Sigmoid colon (tissue), 6 donors: ENCODE measurements at regions not wholly inside any gene's neighbourhood (a gene's known extent, or its start where the extent isn't known, plus 50 kb on each side); places are given as distances from the start of the nearest gene placed in this dataset.

Experiments
- DNase-seq: peaks from one replicate; pipeline ENCODE4 v3.0.0-alpha.2; 2019
- H3K27ac ChIP-seq, 4 donors: fragments of 200-600 bp; sonication (generic); one replicate each; pipeline ENCODE4 v1.5.1; 2016 to 2019; ENCODE audit warnings: mild to moderate bottlenecking in 1 of 4
- H3K27me3 ChIP-seq, 3 donors: fragments of 200-600 bp; sonication (generic); one replicate each; pipeline ENCODE4 v1.5.1; 2019; ENCODE audit warnings: mild to moderate bottlenecking in 1 of 3
- H3K36me3 ChIP-seq, 4 donors: fragments of 200-600 bp; sonication (generic); one replicate each; pipeline ENCODE4 v1.5.1; 2016 to 2019
- H3K4me1 ChIP-seq, 4 donors: fragments of 200-600 bp; sonication (generic); one replicate each; pipeline ENCODE4 v1.5.1; 2017 to 2019
- H3K4me3 ChIP-seq, 4 donors: fragments of 200-600 bp; sonication (generic); one replicate each; pipeline ENCODE4 v1.5.1; 2017 to 2019; ENCODE audit warnings: mild to moderate bottlenecking in 2 of 4, moderate library complexity in 1 of 4
- H3K9me3 ChIP-seq, 4 donors: fragments of 200-600 bp in 3 of 4; sonication (generic) in 3 of 4; one replicate each; pipeline versions ENCODE4 v1.5.1 to v1.6.1; 2013 to 2019
- EP300 ChIP-seq, 4 donors: sonication (generic); formaldehyde crosslinking; IDR thresholded peaks; one replicate each; pipeline ENCODE4 v1.6.1; 2017; ENCODE audit warnings: antibody characterized with exemption in 4 of 4
- POLR2A ChIP-seq, 2 donors: fragments of 450-650 bp; IDR thresholded peaks; one replicate each; pipeline ENCODE4 v1.6.1; 2016; ENCODE audit warnings: antibody characterized with exemption in 2 of 2, mild to moderate bottlenecking in 2 of 2, moderate library complexity in 2 of 2
- POLR2AphosphoS5 ChIP-seq, 4 donors: sonication (generic); formaldehyde crosslinking; IDR thresholded peaks; one replicate each; pipeline ENCODE4 v1.6.1; 2017; ENCODE audit warnings: antibody characterized with exemption in 4 of 4
- WGBS, 2 donors: extraction: QIAGEN DNeasy Blood & Tissue Kit; methylation state at CpG; one replicate each; pipeline ENCODE4 v1.1.7; 2013; 5-methylcytosine and 5-hydroxymethylcytosine counted together
- intact Hi-C: fragments of 100-400 bp; cut with DNase I; formaldehyde crosslinking; loops from one replicate; pipeline ENCODE4 v1.15.1; 2023
- TF ChIP-seq, protein P1 (sequence below), 4 experiments: fragments of 450-650 bp in 3 of 4; fragments of 200-600 bp in 1 of 4; IDR thresholded peaks; one replicate each; pipeline ENCODE4 v1.5.1; 2016 to 2019; ENCODE audit warnings: antibody characterized with exemption in 4 of 4, mild to moderate bottlenecking in 3 of 4, moderate library complexity in 2 of 4
- donor health status: healthy with polysubstance abuse.
- donor health status: healthy.

DNA sequence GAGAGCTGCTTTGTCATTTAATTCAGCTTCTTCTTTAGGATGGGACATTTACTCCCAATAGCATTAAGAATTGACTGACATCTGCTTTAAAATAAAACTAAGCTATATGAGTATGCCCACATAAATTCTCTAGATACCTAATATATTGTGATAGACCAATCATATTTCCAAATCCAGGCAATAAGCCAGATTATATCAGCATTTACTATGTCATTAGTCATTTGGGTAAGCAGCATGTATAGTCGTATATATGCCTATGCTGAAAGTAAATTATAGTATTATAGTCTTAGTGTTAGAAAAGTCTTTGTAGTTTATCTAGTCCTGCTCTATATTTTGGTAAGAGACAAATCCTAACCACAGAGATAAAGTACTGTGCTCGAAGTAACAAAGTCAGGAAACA lies 958.1 kb downstream of the KCNJ2 start:
- H3K27ac ChIP-seq = no peak overlapping the region
- intact Hi-C loops = no loop called here
- no peak overlapping the region for H3K4me3 ChIP-seq
- H3K36me3 ChIP-seq = no peaks in the 10 kb centered on the region
- H3K9me3 ChIP-seq = no peaks in the 10 kb centered on the region
- H3K4me1 ChIP-seq = no peaks in the 10 kb centered on the region
- WGBS, 2 donors = 67 to 87% methylated on average over 2 of the region's 2 CpGs
- TF ChIP-seq POLR2AphosphoS5 (IDR thresholded peaks at IDR 0.05) (no peak), EP300 (IDR thresholded peaks at IDR 0.05) (no peak), POLR2A (IDR thresholded peaks at IDR 0.05) (no peak)
- TF ChIP-seq, protein P1, sequence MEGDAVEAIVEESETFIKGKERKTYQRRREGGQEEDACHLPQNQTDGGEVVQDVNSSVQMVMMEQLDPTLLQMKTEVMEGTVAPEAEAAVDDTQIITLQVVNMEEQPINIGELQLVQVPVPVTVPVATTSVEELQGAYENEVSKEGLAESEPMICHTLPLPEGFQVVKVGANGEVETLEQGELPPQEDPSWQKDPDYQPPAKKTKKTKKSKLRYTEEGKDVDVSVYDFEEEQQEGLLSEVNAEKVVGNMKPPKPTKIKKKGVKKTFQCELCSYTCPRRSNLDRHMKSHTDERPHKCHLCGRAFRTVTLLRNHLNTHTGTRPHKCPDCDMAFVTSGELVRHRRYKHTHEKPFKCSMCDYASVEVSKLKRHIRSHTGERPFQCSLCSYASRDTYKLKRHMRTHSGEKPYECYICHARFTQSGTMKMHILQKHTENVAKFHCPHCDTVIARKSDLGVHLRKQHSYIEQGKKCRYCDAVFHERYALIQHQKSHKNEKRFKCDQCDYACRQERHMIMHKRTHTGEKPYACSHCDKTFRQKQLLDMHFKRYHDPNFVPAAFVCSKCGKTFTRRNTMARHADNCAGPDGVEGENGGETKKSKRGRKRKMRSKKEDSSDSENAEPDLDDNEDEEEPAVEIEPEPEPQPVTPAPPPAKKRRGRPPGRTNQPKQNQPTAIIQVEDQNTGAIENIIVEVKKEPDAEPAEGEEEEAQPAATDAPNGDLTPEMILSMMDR (IDR thresholded peaks at IDR 0.05) = no peak
- DNase-seq = no peak
- H3K27me3 ChIP-seq = no peaks in the 10 kb centered on the region

DNA sequence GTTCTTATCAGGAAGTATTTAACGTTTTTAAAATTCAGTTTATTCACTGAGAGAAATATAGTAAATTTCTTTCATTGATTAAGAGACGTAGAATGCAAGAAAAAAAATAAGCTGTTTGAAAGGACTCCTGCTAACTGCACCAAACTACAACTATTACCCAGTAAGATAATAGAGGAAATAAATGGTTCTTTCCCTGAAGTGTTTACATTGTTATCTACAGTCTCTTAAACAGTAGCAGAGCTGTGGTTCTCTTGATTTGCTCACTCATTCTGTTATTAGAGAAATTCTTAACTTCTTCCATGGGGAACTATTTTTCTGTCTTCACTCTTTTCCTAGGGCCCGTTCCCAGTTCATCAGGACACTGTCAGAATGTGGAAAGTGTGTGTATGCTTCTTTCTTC lies 973.0 kb downstream of the KCNJ2 start:
- no peak overlapping the region for H3K27ac ChIP-seq
- no peak for DNase-seq
- TF ChIP-seq, protein P1 (IDR thresholded peaks at IDR 0.05) = no peak
- no peak for TF ChIP-seq POLR2AphosphoS5 (IDR thresholded peaks at IDR 0.05)
- no peak for TF ChIP-seq POLR2A (IDR thresholded peaks at IDR 0.05)
- no peak for TF ChIP-seq EP300 (IDR thresholded peaks at IDR 0.05)
- no peaks in the 10 kb centered on the region for H3K36me3 ChIP-seq
- intact Hi-C loops = no loop called here
- H3K4me3 ChIP-seq = no peak overlapping the region
- H3K27me3 ChIP-seq = no peaks in the 10 kb centered on the region
- no peaks in the 10 kb centered on the region for H3K9me3 ChIP-seq
- peaks cover 0 to 4% (median 0%) of the 10 kb centered on the region in 4 donors for H3K4me1 ChIP-seq
- 47 to 53% methylated on average over 3 of the region's 3 CpGs for WGBS, 2 donors

DNA sequence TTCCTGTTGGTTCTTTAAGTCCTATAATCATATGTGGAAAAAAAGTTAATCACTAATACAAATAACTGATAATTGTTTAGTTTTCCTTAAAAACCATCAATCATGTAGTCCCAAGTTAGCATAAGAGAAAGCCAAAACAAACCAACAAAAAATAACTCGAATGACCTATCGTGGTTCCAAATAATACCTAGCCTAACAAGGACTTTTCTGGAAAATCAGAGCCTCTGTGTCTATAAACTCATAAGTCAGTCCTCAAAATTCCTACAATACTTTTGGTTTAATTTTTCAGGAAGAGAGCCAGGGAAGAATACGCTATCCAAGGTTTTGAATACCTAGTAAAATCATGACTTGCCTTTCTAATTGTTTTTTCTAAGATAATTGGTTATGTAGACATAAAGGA lies 975.3 kb upstream of the SOX9 start:
- no peaks in the 10 kb centered on the region for H3K36me3 ChIP-seq
- TF ChIP-seq, protein P1 (IDR thresholded peaks at IDR 0.05) = no peak
- TF ChIP-seq POLR2A (IDR thresholded peaks at IDR 0.05) (no peak), EP300 (IDR thresholded peaks at IDR 0.05) (no peak), POLR2AphosphoS5 (IDR thresholded peaks at IDR 0.05) (no peak)
- intact Hi-C loops = no loop called here
- no peak overlapping the region for H3K4me3 ChIP-seq
- 88 to 95% methylated on average over 3 of the region's 3 CpGs for WGBS, 2 donors
- H3K4me1 ChIP-seq = peaks cover 0 to 4% (median 0%) of the 10 kb centered on the region in 4 donors
- no peak for DNase-seq
- H3K27ac ChIP-seq = no peak overlapping the region
- H3K27me3 ChIP-seq = no peaks in the 10 kb centered on the region
- H3K9me3 ChIP-seq = no peaks in the 10 kb centered on the region

DNA sequence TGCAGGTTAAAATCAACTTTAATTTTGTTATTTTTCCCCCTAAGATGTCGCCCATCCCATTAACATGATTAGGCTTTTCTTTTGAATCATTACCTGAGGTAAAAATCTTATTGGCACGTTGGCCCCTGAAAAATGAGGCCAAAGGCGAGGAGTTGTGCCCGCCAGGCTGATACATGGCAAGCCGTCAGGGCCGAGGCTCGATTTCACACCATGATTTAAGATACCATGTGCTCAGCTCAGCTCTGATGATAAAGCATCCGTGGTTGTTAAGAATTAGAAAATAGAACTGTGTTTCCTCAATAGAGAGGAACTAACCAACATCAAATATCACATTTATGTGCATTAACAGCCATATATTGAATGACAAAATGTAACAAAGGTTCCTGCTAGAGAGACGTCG lies 972.9 kb upstream of the SOX9 start:
- 84 to 87% methylated on average over 10 of the region's 10 CpGs for WGBS, 2 donors
- TF ChIP-seq POLR2AphosphoS5 (IDR thresholded peaks at IDR 0.05) = no peak
- TF ChIP-seq, protein P1 (IDR thresholded peaks at IDR 0.05) = no peak
- no peak for TF ChIP-seq EP300 (IDR thresholded peaks at IDR 0.05)
- no peak for TF ChIP-seq POLR2A (IDR thresholded peaks at IDR 0.05)
- H3K36me3 ChIP-seq = no peaks in the 10 kb centered on the region
- no peak for DNase-seq
- no peak overlapping the region for H3K27ac ChIP-seq
- no peaks in the 10 kb centered on the region for H3K27me3 ChIP-seq
- H3K9me3 ChIP-seq = no peaks in the 10 kb centered on the region
- no peaks in the 10 kb centered on the region for H3K4me1 ChIP-seq
- no peak overlapping the region for H3K4me3 ChIP-seq
- intact Hi-C loops = no loop called here

DNA sequence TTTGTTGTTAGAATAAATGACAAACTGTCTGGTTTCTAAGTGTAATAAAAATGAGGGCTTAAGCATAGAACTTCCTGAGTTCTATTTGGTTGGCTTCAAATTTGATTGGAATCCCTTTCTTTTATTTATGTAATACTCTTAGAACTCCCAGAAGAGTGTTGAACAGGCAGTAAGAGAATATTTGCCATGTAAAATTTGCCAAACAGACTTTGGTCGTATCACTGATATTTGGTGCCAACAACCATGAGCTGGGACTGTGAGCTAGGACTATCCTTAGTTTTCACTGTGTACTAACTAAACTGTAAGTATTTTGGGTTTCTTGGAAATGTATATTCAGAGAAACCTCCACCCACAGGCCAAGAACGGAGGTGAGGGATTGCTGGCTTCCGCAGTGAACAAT lies 971.2 kb upstream of the SOX9 start:
- Histone ChIP-seq H3K4me1 (no peaks in the 10 kb centered on the region), H3K9me3 (no peaks in the 10 kb centered on the region), H3K4me3 (no peak overlapping the region), H3K27ac (no peak overlapping the region), H3K36me3 (no peaks in the 10 kb centered on the region), H3K27me3 (no peaks in the 10 kb centered on the region)
- no peak for DNase-seq
- WGBS, 2 donors = 82 to 84% methylated on average over 3 of the region's 3 CpGs
- TF ChIP-seq EP300 (IDR thresholded peaks at IDR 0.05) (no peak), POLR2A (IDR thresholded peaks at IDR 0.05) (no peak), POLR2AphosphoS5 (IDR thresholded peaks at IDR 0.05) (no peak)
- TF ChIP-seq, protein P1 (IDR thresholded peaks at IDR 0.05) = no peak
- intact Hi-C loops = no loop called here
